CD4-positive, CD25-positive, alpha-beta regulatory T cell (primary cell): ENCODE measurements at regions not wholly inside any gene's neighbourhood (a gene's known extent, or its start where the extent isn't known, plus 50 kb on each side); places are given as distances from the start of the nearest gene placed in this dataset.

Experiments used
- ATAC-seq, 2 donors: fragments of 150-1000 bp; cut with Tn5 transposase; one replicate each; pipeline ENCODE4 v1.10.0; 2021; ENCODE audit warnings: low read depth in 2 of 2, moderate number of reproducible peaks in 2 of 2, moderate library complexity in 1 of 2
- DNase-seq, 3 donors: peaks; one replicate each; pipeline versions ENCODE4 v3.0.0 to v3.0.0-alpha.2; 2012 to 2022; ENCODE audit warnings: mixed read lengths in 1 of 3
- H3K27ac ChIP-seq: one replicate; pipeline ENCODE4 v1.7.0; 2013; ENCODE audit warnings: mild to moderate bottlenecking, low read length; ENCODE audit not compliant: insufficient read depth, poor library complexity, severe bottlenecking
- H3K27me3 ChIP-seq: one replicate; pipeline ENCODE4 v1.7.0; 2013; ENCODE audit warnings: low read length; ENCODE audit not compliant: control insufficient read depth, insufficient read depth
- H3K36me3 ChIP-seq: one replicate; pipeline ENCODE4 v1.7.0; 2013; ENCODE audit warnings: mild to moderate bottlenecking, low read length, moderate library complexity; ENCODE audit not compliant: control insufficient read depth, insufficient read depth
- H3K4me1 ChIP-seq: 2 replicates; pipeline ENCODE4 v1.7.0; 2013; ENCODE audit warnings: mild to moderate bottlenecking, low read length; ENCODE audit not compliant: insufficient read depth, control insufficient read depth, poor library complexity, severe bottlenecking
- H3K4me3 ChIP-seq: one replicate; pipeline ENCODE4 v1.7.0; 2013; ENCODE audit warnings: low read depth, mild to moderate bottlenecking, low read length, moderate library complexity
- H3K9me3 ChIP-seq, 2 experiments: 1 replicate in 1 of 2; 2 replicates in 1 of 2; pipeline ENCODE4 v1.7.0; 2013; ENCODE audit warnings: low read length in 2 of 2, mild to moderate bottlenecking in 1 of 2, moderate library complexity in 1 of 2; ENCODE audit not compliant: control insufficient read depth in 2 of 2
- H3K27ac Mint-ChIP-seq, 3 donors: one replicate each; pipeline ENCODE4 v1.8.0; 2020 to 2022; ENCODE audit warnings: mild to moderate bottlenecking in 3 of 3, mixed read lengths in 3 of 3, moderate library complexity in 2 of 3
- H3K27me3 Mint-ChIP-seq: one replicate; pipeline ENCODE4 v1.8.0; 2022; ENCODE audit warnings: mild to moderate bottlenecking, mixed read lengths
- H3K36me3 Mint-ChIP-seq: one replicate; pipeline ENCODE4 v1.8.0; 2020; ENCODE audit warnings: mixed read lengths
- H3K4me1 Mint-ChIP-seq, 4 donors: one replicate each; pipeline ENCODE4 v1.8.0; 2020 to 2022; ENCODE audit warnings: mixed read lengths in 4 of 4, mild to moderate bottlenecking in 1 of 4
- H3K4me3 Mint-ChIP-seq, 4 donors: one replicate each; pipeline ENCODE4 v1.8.0; 2020 to 2022; ENCODE audit warnings: mild to moderate bottlenecking in 4 of 4, mixed read lengths in 4 of 4, moderate library complexity in 3 of 4
- H3K9me3 Mint-ChIP-seq, 7 donors: one replicate each; pipeline ENCODE4 v1.8.0; 2020 to 2022; ENCODE audit warnings: mixed read lengths in 7 of 7, mild to moderate bottlenecking in 3 of 7, moderate library complexity in 2 of 7

- Mint-ChIP-seq H3K4me3 (no peak overlapping the region), H3K4me1 (peaks cover 0 to 5% (median 0%) of the 10 kb centered on the region in 4 donors), H3K27ac (no peak overlapping the region), H3K36me3 (no peaks in the 10 kb centered on the region), H3K27me3 (peaks cover 9% of the 10 kb centered on the region), H3K9me3 (peaks cover 0 to 24% (median 3%) of the 10 kb centered on the region in 7 donors)
- no peak for ATAC-seq
- Histone ChIP-seq H3K27ac (no peak overlapping the region), H3K9me3 (no peaks in the 10 kb centered on the region), H3K27me3 (no peaks in the 10 kb centered on the region), H3K4me3 (no peak overlapping the region), H3K4me1 (no peaks in the 10 kb centered on the region), H3K36me3 (no peaks in the 10 kb centered on the region)
- DNase-seq, result no peak
Observed at GRCh38 chr6:142592876-142593275, 291.1 kb downstream of the ADGRG6 start.

DNA sequence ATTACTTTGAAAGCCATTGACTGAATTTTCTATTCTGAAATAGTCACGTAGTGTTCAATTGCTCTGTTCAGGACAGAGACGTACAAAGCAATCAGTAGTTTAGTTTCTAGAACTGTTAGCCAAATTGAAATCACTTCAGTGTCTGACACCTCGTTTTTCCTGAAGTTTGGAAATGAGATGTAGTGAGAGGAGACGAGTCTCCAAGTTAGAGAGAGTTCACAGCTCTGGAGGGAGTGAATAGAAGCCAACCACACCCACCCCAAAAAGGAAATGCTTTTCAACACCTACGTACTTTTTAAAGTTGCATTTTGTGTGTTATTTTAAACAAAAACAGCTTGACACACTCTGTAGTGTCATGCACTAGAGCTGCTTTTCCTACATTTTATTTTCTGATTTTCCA is 296.0 kb downstream of the ADGRG6 start:
- no peaks in the 10 kb centered on the region for H3K36me3 Mint-ChIP-seq
- no peak for ATAC-seq
- H3K4me1 Mint-ChIP-seq, result no peaks in the 10 kb centered on the region
- Histone ChIP-seq H3K27me3 (no peaks in the 10 kb centered on the region), H3K27ac (no peak overlapping the region), H3K4me3 (no peak overlapping the region), H3K9me3 (no peaks in the 10 kb centered on the region), H3K4me1 (no peaks in the 10 kb centered on the region), H3K36me3 (no peaks in the 10 kb centered on the region)
- peaks cover 0 to 12% (median 1%) of the 10 kb centered on the region in 7 donors for H3K9me3 Mint-ChIP-seq
- no peak for DNase-seq
- no peak overlapping the region for H3K4me3 Mint-ChIP-seq
- peaks cover 9% of the 10 kb centered on the region for H3K27me3 Mint-ChIP-seq
- no peak overlapping the region for H3K27ac Mint-ChIP-seq

GRCh38 chr6:142601427-142601826 is 299.6 kb downstream of the ADGRG6 start:
- Mint-ChIP-seq H3K36me3 (no peaks in the 10 kb centered on the region), H3K27me3 (peaks cover 5% of the 10 kb centered on the region), H3K9me3 (peaks cover 0 to 12% (median 1%) of the 10 kb centered on the region in 7 donors), H3K27ac (no peak overlapping the region), H3K4me3 (no peak overlapping the region), H3K4me1 (peaks cover 0 to 3% (median 0%) of the 10 kb centered on the region in 4 donors)
- no peak overlapping the region for H3K27ac ChIP-seq
- no peak for ATAC-seq
- no peak for DNase-seq
- H3K4me3 ChIP-seq, result no peak overlapping the region
- no peaks in the 10 kb centered on the region for H3K9me3 ChIP-seq
- H3K27me3 ChIP-seq, result peaks cover 2% of the 10 kb centered on the region
- H3K4me1 ChIP-seq, result no peaks in the 10 kb centered on the region
- H3K36me3 ChIP-seq, result no peaks in the 10 kb centered on the region

- peaks cover 0 to 3% (median 0%) of the 10 kb centered on the region in 4 donors for H3K4me1 Mint-ChIP-seq
- H3K9me3 ChIP-seq, result no peaks in the 10 kb centered on the region
- DNase-seq, result no peak
Observed at GRCh38 chr6:142602972-142603371, 301.2 kb downstream of the ADGRG6 start.

GRCh38 chr6:142605922-142606485 is 304.2 kb downstream of the ADGRG6 start:
- peaks cover 10% of the 10 kb centered on the region for H3K27me3 ChIP-seq
- Mint-ChIP-seq H3K27me3 (peaks cover 19% of the 10 kb centered on the region), H3K36me3 (no peaks in the 10 kb centered on the region), H3K4me1 (peaks cover 0 to 3% (median 0%) of the 10 kb centered on the region in 4 donors), H3K4me3 (no peak overlapping the region), H3K9me3 (peaks cover 0 to 7% (median 2%) of the 10 kb centered on the region in 7 donors), H3K27ac (no peak overlapping the region)
- ATAC-seq, result no peak
- no peak overlapping the region for H3K27ac ChIP-seq
- no peaks in the 10 kb centered on the region for H3K9me3 ChIP-seq
- DNase-seq, result no peak
- no peaks in the 10 kb centered on the region for H3K36me3 ChIP-seq
- H3K4me3 ChIP-seq, result no peak overlapping the region
- H3K4me1 ChIP-seq, result no peaks in the 10 kb centered on the region

More at GRCh38 chr6:142602972-142603371, 301.2 kb downstream of the ADGRG6 start:
- ATAC-seq, result no peak
- no peaks in the 10 kb centered on the region for H3K36me3 ChIP-seq
- Mint-ChIP-seq H3K9me3 (peaks cover 0 to 12% (median 2%) of the 10 kb centered on the region in 7 donors), H3K4me3 (no peak overlapping the region), H3K27ac (no peak overlapping the region), H3K27me3 (peaks cover 11% of the 10 kb centered on the region), H3K36me3 (no peaks in the 10 kb centered on the region)
- no peak overlapping the region for H3K4me3 ChIP-seq
- peaks cover 2% of the 10 kb centered on the region for H3K27me3 ChIP-seq
- no peak overlapping the region for H3K27ac ChIP-seq
- no peaks in the 10 kb centered on the region for H3K4me1 ChIP-seq

DNA sequence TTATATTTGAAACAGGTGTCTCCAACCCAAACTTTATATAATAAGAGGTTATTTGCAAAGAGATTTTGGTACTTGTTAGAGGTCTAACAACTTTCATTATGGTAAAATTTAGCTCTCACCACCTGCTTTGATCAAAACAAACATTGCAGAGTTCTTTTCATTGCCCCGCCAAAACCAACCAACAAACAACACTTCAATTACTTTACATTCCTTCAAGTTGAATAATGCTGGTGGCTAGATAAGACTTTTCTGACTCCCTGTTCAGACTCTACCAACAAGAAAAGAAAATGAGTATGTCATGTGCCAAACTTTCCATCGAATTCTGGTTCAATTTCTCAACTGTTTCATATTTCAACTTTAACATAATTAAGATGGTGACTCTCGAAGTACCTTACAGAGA is 311.1 kb downstream of the ADGRG6 start:
- no peaks in the 10 kb centered on the region for H3K9me3 ChIP-seq
- no peak overlapping the region for H3K27ac ChIP-seq
- Mint-ChIP-seq H3K36me3 (no peaks in the 10 kb centered on the region), H3K27me3 (peaks cover 10% of the 10 kb centered on the region), H3K4me3 (no peak overlapping the region), H3K27ac (no peak overlapping the region), H3K4me1 (no peaks in the 10 kb centered on the region), H3K9me3 (peaks cover 0 to 4% (median 0%) of the 10 kb centered on the region in 7 donors)
- H3K27me3 ChIP-seq, result peaks cover 14% of the 10 kb centered on the region
- H3K4me3 ChIP-seq, result no peak overlapping the region
- no peaks in the 10 kb centered on the region for H3K4me1 ChIP-seq
- DNase-seq, result no peak
- no peak for ATAC-seq
- H3K36me3 ChIP-seq, result no peaks in the 10 kb centered on the region

DNA sequence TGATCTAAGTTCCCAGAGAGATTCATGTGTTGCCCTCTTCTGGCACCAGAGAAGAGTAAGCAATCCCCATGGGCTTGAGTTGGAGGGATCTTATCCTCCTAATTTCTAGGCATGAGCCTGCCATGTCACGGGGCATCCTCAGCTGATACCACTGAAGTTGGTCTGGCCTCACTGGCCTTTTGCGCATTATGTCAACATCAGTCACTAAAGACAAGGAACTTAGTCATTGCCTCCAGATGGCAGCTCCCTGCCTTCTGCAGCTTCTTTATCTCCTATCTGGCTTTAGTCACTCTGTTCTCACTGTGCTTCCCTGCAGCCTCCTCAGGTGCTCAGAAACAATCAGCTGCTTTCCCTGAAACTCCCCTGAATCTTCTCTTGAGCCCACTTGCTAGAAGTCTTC is 312.2 kb downstream of the ADGRG6 start:
- H3K36me3 ChIP-seq, result no peaks in the 10 kb centered on the region
- H3K27me3 Mint-ChIP-seq, result peaks cover 10% of the 10 kb centered on the region
- no peak for DNase-seq
- H3K4me3 Mint-ChIP-seq, result no peak overlapping the region
- H3K27me3 ChIP-seq, result peaks cover 9% of the 10 kb centered on the region
- no peaks in the 10 kb centered on the region for H3K9me3 ChIP-seq
- H3K4me1 ChIP-seq, result no peaks in the 10 kb centered on the region
- H3K27ac ChIP-seq, result no peak overlapping the region
- H3K4me1 Mint-ChIP-seq, result no peaks in the 10 kb centered on the region
- peaks cover 0 to 4% (median 0%) of the 10 kb centered on the region in 7 donors for H3K9me3 Mint-ChIP-seq
- ATAC-seq, result no peak
- H3K4me3 ChIP-seq, result no peak overlapping the region
- H3K27ac Mint-ChIP-seq, result peak overlapping the region in 1 of 3 donors; percentile 7
- H3K36me3 Mint-ChIP-seq, result no peaks in the 10 kb centered on the region

DNA sequence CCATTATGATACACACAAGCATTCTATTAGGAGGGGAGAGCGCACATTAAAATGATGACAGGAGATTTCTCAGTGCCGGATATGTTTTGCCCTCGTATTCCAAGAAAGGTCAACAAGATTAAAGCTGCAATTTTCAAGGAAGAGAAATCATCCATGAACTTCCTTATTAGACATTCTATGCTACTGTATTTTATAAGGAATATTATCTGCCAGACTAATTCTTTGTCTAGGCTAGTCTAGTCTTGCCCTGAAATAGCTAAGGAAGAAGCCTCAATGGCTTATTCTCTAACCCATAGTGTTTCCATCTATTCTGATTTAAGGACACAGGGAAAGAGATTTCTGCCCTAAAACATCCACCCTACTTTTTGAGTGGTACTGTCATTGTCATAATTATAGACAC is 315.4 kb downstream of the ADGRG6 start:
- H3K27ac Mint-ChIP-seq, result no peak overlapping the region
- Histone ChIP-seq H3K4me3 (no peak overlapping the region), H3K9me3 (no peaks in the 10 kb centered on the region), H3K36me3 (no peaks in the 10 kb centered on the region), H3K4me1 (no peaks in the 10 kb centered on the region), H3K27ac (no peak overlapping the region), H3K27me3 (peaks cover 4% of the 10 kb centered on the region)
- no peaks in the 10 kb centered on the region for H3K36me3 Mint-ChIP-seq
- H3K4me3 Mint-ChIP-seq, result no peak overlapping the region
- DNase-seq, result no peak
- H3K4me1 Mint-ChIP-seq, result no peaks in the 10 kb centered on the region
- no peaks in the 10 kb centered on the region for H3K9me3 Mint-ChIP-seq
- no peak for ATAC-seq
- peaks cover 4% of the 10 kb centered on the region for H3K27me3 Mint-ChIP-seq
